GM18861 (cell line): ENCODE measurements at regions not wholly inside any gene's neighbourhood (a gene's known extent, or its start where the extent isn't known, plus 50 kb on each side); places are given as distances from the start of the nearest gene placed in this dataset.
"Not testable (repeated sequence)": the region's sequence is repeated elsewhere in the genome, so short reads cannot be mapped to it uniquely, and the experiment has no call there.

Source experiments
- ATAC-seq: cut with Tn5 transposase; IDR thresholded peaks from one replicate; pipeline ENCODE4 v1.9.1; 2021; ENCODE audit not compliant: unreplicated experiment

DNA sequence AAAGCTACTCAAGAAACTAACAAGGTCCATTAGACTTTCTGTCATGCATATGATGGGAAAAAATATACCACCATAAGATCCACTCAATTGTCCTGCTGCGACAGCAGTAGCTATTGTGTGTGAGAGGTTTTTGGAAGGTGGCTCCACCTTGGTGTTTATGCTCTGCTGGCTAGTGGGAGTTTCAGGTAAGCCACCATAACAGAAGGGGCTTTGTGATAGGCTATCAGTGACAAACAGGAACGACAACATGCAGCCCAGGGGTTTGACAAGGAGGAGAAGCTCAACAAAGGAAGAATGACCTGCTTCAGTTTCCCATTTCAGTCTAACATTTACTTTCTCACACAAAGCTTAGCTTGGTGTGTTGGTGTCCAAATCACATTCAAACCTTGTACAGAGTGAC is 182.6 kb downstream of the ATOH1 start:
- no peak for ATAC-seq

DNA sequence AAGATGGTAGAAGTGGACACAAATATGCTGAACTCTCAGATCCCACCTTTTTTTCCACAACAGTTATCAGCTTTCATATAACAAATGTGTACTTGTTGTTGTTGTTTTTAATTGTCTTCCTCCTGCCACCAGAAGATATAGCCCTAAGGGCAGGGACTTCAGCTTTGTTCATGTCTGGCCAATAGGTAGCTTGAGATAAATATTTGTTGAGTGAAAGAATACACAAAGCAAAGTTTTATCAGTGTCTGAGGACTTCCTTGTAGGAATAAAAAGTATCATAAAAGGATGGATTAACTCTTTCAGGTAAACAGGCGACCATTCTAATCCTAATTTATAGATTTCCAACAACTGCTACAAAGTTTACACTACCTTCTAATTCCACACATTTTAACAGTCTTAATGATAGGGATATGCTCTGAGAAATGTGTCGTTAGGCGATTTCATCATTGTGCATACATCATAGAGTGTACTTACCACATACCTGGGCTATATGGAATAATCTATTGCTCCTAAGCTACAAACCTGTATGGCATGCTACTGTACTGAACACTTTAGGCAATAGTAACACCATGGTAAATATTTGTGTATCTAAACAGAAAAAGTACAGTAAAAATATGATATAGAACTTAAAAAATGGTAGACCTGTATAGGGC is 186.1 kb downstream of the ATOH1 start:
- ATAC-seq, result no peak

GRCh38 chr4:94015956-94016355 is 187.4 kb downstream of the ATOH1 start:
- no peak for ATAC-seq

DNA sequence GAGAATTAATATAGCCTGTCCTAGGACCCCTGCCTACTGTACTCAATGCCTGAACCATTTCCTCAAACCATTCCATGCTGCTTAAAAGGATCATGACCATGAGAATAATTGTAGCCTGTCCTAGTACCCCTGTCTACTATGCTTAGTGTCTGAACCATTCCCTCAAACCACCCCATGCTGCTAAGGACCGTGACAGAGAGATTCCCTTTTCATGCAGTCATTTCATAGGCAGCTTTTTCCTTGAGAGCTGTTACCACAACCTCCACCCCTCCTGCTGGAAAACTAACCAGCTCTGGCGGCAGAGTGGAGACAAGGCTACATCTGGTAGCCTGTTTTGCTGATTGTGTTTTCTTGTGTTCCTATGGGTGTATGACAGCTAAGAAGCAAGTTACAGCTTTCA is 174.9 kb upstream of the SMARCAD1 start:
- no peak for ATAC-seq

DNA sequence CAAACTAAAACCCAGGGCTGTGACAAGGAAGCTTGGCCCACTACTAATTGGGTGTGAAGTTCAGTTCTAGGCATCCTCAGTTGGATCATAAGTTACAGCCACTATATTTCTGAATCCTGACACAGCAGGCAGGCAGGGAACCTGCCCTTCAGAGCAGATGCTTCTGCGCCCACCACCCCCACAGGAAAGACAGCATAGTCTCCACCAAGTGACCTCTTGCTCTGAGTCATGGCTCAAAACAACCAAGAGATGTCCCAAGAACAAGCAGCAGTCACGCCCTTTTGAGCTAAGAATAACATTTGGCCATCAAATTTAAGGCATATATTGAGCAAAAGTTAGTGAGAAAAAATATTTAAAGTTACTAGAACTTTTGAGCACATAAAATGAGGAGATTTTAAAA is 170.7 kb upstream of the SMARCAD1 start:
- peak; percentile 58 for ATAC-seq

DNA sequence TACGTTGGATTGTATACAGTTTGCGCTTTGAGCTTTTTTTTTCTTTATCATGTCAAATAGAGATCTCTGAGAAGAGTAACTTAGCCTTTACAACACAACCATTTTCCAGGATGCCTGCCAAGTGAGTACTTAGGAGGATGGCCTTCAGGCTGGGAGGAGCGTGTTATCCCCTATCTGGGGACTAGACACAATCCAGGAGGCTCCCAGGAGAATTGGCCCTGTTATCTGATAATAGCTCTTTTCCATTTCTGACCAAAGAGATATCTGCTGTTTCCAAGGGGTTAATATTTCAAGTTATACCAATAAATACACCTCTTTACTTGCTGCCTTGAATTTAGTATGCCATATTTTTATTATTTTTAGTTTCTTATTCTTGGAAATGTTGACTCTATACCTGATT is 169.5 kb upstream of the SMARCAD1 start:
- no peak for ATAC-seq

- ATAC-seq, result no peak
These were observed 168.4 kb upstream of the SMARCAD1 start for GRCh38 chr4:94039226-94039625.

GRCh38 chr4:94044471-94044870 is 163.2 kb upstream of the SMARCAD1 start:
- ATAC-seq, result not testable (repeated sequence)

- no peak for ATAC-seq
These were observed 144.6 kb upstream of the SMARCAD1 start for GRCh38 chr4:94063084-94063483.

- no peak for ATAC-seq
These were observed 138.6 kb upstream of the SMARCAD1 start for GRCh38 chr4:94068753-94069719.

DNA sequence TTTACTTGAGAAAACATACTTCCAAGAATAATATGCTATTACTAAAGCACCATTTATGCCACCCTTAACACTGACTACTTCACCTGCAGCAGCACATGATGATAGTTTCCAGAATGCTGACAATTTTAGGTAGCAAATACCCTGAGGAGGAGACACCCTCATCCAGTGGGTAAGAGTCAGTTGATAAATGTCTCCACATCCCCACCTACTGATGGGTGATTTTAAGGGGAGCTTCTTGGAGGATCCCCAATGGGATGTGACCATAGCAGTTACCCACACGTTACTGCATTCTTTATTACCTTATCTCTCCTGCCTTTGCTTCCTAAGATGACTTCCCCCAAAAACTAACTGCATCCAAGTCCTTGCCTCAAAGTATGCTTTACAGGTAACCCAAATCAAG is 131.2 kb upstream of the SMARCAD1 start:
- ATAC-seq, result no peak

DNA sequence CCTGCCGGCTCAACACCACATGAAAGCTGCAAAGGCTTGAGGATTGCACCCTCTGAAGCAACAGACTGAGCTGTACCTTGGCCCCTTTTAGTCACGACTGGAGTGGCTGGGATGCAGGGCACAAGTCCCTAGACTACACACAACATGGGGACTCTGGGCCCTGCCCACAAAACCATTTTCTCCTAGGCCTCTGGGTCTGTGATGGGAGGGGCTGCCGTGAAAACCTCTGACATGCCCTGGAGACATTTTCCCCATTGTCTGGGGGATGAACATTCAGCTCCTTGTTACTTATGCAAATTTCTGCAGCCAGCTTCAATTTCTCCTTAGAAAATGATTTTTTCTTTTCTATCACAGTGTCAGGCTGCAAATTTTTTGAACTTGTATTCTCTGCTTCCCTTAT is 123.5 kb upstream of the SMARCAD1 start:
- no peak for ATAC-seq

DNA sequence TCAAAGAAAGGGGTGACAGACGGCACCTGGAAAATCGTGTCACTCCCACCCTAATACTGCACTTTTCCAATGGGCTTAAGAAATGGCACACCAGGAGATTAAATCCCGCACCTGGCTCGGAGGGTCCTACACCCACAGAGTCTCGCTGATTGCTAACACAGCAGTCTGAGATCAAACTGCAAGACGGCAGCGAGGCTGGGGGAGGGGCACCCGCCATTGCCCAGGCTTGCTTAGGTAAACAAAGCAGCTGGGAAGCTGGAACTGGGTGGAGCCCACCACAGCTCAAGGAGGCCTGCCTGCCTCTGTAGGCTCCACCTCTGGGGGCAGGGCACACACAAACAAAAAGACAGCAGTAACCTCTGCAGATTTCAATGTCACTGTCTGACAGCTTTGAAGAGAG is 108.5 kb upstream of the SMARCAD1 start:
- not testable (repeated sequence) for ATAC-seq

GRCh38 chr4:94112644-94113043 is 95.0 kb upstream of the SMARCAD1 start:
- ATAC-seq, result no peak

DNA sequence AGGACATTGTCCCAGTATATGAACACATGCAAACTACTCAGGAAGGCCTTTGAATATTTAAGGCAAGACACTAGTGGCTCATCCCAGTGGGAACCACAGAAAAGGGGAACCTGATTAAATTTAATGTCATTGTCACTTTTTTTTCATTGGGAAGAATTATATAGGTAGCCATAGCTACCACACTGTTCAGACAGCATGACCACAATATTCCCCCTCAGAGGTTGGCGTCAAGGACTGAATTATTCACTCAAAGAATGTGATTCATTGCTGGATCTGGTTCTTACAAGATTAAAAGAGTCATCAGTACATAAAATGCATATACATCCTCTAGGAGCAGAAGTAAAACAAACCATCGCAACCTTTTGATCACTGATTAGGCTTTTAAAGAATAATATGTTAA is 92.0 kb upstream of the SMARCAD1 start:
- no peak for ATAC-seq

DNA sequence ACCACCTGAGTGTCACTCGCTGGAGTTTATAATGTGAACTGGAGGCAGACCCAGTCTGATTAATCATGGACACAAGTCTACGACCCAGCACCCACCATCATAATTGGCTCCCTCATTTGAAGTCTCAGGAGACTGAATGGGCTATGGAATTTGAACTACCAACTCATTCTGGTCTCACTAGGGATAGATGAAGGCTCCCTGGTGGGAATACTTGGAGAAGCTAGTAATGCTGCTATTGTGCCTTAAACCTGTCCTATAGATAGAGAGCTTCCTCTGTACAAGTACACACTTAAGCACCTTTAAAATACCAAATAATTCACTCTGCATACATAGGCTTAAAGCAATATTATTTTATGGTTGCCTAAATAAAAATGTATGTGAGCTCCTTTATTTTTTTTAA is 90.8 kb upstream of the SMARCAD1 start:
- ATAC-seq, result no peak

DNA sequence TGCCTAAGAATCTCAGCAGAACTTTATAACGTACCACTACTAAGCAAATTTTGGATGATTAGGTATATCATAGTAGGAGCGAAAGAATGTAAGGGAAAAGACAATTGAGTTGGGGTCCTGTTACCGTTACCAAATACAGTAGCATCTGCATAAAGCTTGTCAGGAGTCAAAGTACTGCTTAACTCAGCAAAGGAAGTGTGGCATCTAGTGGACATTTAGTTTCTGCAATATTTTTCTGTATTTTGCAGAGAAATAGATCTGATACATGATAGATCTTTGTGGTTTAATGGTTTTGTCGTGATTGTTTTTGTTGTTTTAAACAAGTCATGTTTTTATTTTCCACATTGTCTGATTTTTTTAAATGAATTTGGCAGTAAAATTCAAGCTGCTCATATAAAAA is 81.0 kb upstream of the SMARCAD1 start:
- no peak for ATAC-seq

- ATAC-seq, result peak; percentile 84
These were observed 79.8 kb upstream of the SMARCAD1 start for GRCh38 chr4:94127707-94128328.

GRCh38 chr4:94131212-94131611 is 76.5 kb upstream of the SMARCAD1 start:
- no peak for ATAC-seq

DNA sequence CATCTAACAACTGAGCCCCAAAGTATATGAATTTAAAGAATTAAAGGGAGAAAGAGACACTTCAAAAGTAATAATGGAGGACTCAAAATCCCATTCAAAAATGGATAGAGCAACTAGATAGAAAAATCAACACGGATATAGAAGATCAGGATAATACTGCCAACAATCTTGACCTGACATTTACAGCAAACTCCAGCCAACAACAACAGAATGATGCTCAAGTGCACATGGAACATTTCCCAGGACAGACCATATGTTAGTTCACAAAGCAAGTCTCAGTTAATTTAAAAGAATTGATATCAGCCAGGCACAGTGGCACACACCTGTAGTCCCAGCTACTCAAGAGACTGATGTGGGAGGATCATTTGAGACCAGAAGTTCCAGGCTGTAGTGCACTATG is 72.0 kb upstream of the SMARCAD1 start:
- no peak for ATAC-seq

- ATAC-seq, result no peak
These were observed 67.6 kb upstream of the SMARCAD1 start for GRCh38 chr4:94139931-94140612.
